ENCODE measurements at regions not wholly inside any gene's neighbourhood (a gene's known extent, or its start where the extent isn't known, plus 50 kb on each side); places are given as distances from the start of the nearest gene placed in this dataset.
"Not testable (repeated sequence)": the region's sequence is repeated elsewhere in the genome, so short reads cannot be mapped to it uniquely, and the experiment has no call there.

DNA sequence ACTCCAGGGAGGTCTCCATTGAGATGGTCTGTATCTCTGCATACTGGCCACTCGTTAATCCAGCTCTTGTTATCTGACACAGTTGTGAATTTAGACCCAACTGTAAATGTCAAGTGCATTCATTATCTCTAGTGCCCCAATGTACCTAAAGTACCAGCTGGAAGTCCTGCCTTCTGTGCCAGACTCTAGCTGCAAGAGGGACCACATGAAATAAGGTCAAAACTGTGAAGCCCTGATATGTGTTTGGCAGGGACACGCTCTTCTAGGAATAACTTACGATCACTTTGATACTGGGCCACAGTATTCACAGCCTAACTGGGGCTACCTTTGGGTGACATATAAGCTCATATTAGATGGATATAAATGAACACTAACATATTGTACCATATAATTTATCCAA, 268.5 kb downstream of the LRIG3 start:
- no peak for DNase-seq (ENCODE audit: low read depth in 2 of 2)

DNA sequence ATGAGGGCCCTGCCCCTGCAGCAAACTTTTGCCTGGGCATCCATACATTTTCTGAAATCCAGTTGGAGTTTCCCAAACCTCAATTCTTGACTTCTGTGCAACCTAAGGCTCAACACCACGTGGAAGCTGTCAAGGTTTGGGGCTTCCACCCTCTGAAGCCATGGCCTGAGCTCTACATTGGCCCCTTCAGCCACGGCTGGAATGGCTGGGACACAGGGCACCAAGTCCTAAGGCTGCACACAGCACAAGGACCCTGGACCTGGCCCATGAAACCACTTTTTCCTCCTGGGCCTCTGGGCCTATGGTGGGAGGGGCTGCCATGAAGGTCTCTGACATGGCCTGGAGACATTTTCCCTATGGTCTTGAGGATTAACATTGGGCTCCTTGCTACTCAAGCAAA, 266.3 kb downstream of the LRIG3 start:
- no peak for DNase-seq (ENCODE audit: low read depth in 2 of 2)

DNA sequence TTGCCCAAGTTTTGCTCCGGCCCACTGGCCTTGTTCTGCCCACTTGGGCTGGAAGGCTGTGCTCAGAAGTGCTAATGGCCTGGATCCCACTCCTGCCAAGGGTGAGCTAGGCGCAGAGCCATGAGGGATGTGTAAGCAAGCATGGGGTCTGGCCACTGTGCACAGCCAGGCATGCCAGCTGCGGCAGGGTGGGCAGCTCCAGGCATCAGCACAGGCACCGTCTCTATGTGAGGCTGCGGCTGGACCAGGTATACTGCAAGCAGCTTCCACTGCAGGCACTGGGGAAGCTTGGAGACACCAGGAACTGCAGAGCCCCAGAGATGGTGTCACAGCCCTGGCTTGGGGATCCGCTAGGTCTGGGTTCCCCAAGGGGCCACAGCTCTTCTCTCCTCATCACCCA, 264.9 kb downstream of the LRIG3 start:
- no peak for DNase-seq (ENCODE audit: low read depth in 2 of 2)

DNA sequence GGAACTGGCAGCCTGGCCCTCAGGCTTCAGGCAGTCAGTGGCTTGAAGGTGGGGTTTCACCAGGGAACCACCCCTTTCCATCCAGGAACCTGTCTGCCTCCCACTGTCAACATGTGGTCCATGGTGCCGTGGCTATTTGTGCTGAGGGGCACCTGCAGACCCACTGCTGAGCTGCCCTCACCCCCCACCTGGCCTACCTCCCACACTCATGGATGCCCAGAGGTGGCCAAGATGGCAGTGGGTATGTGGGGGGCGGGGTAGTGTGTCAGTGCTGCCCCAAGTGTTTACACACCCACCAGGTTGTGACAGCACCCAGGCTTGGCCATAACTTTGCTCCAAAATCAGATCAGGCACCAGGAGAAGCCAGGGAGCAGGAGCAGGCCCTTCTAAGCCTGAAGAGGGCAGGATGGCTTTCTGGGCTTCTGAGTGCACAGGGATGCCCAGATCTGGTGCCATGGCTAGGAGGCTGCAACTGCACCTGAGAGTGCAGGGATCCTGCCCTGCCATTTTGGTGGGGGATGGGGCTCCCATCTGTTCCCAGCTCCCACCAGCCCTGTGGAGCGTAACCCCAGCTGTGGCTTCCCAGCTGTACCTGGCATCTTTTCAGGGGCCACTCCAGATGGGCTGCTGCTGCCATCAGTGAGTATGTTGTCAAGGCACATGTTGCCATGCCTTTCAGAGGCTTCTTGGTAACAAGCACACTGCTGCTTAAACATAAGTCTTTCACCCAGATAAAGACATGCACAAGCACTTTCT, 263.9 kb downstream of the LRIG3 start:
- no peak for DNase-seq (ENCODE audit: low read depth in 2 of 2)

DNA sequence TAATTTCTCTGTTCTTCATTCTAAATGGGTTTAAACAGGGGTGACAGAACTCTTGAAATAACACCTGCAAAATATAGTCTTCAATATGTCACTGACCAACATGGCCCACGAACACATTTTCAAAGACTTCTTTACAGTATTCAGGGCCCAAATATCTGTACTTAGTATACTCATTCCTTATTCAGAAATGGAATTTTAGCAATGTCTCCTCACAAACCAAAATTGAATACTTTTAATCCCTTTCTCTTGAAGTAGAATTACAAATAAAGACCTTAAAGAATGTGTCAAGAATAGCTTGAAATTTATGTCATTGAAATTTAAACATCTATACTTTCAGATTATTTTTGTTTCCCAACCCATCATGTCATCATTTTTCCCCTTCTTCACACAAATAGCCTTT, 263.1 kb downstream of the LRIG3 start:
- DNase-seq (ENCODE audit: low read depth in 2 of 2), result no peak

DNA sequence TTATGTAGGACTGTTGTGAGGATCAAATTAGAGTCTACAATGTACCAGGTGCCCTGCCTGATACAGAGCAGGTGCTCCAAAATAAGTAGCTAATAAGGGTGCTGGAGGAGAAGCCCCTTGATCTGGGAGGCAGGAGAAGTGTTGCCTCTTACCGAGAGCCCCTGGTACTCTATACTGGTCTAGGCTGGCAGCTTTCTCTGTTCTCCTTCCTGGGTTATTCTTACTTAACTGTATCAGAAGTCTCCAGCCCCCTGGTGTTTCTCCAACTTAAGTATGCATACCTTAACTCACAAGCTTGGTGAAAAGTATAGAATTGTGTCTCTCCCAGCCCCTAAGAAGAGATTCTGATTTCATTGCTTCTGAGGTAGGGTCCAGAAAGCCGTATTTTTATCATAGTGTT, 254.9 kb downstream of the LRIG3 start:
- no peak for DNase-seq (ENCODE audit: low read depth in 2 of 2)

DNA sequence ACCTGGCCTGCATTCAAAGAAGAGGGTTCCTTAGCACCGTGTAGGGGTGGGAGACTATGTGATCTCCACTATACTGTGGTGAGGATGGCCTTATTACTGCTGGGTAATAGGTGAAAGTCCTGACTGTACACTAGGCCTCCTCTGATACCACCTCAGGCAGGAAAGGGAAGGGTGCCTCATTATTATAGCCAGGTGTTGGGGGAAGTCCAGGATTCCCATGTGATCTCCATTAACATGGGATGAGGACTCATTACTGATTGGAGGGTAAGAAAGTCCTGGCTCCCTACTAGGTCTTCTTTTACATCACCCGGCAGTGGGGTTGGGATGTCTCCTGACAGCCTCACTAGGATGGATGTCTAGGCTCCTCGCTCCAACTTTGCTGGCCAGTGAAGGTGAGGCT, 252.1 kb downstream of the LRIG3 start:
- DNase-seq (ENCODE audit: low read depth in 2 of 2), result no peak

DNA sequence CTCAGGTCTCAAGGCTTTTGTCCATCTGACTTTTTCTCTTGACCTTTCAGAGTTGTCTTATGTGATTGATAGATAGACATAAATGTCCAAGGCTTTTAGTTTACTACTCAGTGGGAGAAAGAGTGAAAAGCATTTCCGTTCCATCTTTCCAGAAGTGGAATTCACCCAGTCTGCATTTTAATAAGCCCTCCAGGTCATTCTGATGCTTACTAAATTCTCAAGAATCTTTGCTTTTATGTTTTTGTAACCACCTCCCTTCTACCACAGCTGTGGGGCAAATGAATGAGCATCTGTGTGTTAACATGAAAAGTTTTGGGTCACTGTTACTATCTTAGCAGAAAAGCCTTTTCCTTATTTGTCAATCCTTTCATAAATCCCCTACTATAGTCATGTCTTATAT, 251.4 kb downstream of the LRIG3 start:
- no peak for DNase-seq (ENCODE audit: low read depth in 2 of 2)

DNA sequence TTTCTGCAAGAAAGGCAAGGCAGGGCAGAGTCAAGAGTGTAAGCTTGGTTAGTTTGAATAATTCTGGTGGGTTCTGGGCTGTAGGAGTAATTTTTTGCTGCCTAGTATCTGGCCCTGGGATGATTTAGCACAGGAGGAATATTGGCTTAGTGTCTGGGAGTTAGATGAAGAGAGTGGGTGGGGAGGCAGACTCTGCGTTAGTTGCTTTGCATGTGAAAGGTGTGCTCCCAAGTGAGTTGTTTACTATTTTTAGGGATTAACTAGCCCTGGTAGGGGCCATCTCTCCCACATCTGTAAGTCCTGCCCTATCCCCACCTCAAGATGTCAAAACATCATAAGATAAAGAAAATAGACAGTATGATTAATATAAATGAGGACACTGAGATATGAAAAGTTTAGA, 249.7 kb downstream of the LRIG3 start:
- no peak for DNase-seq (ENCODE audit: low read depth in 2 of 2)

DNA sequence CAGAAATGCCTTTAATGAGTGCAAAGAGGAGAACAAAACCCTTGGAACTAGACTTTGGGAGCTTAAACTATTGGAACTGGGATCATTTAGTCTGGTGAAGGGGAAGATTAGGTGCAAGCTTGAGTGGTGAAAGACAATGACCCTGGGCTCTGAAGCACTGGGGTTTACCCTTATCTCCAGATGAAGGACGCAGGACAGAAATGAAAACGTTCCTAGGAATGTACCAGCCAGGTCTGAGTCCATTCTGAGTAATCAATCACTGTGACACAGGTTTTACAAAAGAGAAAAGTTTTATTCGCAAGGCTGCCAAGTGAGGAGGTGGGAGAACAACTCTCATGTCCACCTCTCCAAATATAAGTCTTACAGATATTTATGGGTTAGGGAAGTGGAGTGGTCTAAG, 249.1 kb downstream of the LRIG3 start:
- no peak for DNase-seq (ENCODE audit: low read depth in 2 of 2)

DNA sequence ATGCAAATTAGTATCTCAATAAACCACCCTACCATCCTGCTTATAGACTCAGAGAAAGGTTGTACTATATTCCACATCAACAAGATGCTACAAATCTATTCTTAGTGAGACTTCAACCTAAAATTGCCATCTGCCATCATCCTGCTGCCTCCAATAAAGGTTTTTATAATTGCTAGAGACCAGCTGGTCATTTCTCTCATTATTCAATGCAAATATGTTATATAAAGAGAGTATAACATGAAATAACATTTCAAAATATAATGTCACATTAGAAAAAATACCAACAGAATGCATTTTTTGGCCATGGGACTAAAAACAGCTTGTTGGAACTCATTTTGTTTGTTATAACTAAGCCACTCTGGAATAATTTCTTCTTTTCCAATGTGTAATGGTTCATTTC, 247.3 kb downstream of the LRIG3 start:
- DNase-seq (ENCODE audit: low read depth in 2 of 2), result no peak

DNA sequence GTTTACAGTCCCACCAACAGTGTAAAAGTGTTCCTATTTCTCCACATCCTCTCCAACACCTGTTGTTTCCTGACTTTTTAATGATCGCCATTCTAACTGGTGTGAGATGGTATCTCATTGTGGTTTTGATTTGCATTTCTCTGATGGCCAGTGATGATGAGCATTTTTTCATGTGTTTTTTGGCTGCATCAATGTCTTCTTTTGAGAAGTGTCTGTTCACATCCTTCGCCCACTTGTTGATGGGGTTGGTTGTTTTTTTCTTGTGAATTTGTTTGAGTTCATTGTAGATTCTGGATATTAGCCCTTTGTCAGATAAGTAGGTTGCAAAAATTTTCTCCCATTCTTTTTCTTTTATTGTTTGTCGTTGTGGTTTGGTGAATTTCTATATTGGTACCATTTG, 242.5 kb downstream of the LRIG3 start:
- not testable (repeated sequence) for DNase-seq (ENCODE audit: low read depth in 2 of 2)

DNA sequence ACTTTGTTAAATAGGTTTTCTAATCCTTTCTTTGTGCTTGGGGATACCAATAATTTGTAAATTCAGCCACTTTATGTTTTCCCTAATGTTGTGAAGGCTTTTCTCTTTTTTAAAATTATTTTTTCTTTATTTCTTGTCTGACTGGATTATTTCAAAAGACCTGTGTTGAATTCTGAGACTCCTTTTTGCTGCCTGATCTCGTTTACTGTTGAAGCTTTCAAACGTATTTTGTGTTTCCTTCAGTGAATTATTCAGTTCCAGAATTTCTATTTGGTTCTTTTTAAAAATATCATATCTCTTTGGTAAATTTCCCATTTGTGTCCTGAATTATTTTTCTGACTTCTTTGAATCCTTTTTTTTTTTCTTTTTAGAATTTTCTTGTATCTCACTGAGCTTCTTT, 241.6 kb downstream of the LRIG3 start:
- DNase-seq (ENCODE audit: low read depth in 2 of 2), result no peak

DNA sequence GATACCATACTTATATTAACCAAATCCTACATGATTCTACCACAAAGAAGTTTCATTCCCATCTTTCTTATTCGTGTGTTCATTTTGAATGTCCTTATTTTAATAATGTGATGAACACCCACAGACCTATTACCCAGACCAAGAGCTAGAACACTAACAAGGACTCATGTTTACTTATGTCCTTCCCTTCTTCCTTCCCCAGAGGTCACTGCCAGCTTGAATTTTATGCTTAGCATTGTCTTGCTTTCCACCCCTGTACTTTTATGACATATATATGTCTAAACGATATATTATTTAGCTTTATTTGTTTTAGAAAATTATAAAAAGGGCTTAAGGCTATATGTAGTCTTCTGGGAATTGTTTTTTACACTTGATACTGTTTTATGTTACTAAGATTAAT, 238.6 kb downstream of the LRIG3 start:
- DNase-seq (ENCODE audit: low read depth in 2 of 2), result no peak

DNA sequence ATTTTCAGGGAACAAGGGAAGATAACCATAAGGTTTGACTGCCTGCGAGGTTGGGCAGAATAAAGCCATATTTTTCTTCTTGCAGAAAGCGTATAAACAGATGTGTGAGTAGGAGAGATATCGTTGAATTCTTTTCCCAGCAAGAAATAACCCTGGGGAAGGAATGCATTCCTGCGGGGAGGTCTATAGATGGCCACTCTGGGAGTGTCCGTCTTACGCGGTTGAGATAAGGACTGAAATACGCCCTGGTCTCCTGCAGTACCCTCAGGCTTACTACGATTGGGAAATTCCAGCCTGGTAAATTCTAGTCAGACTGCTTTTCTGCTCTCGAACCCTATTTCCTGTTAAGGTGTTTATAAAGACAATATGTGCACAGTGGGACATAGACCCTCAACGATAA, 225.0 kb downstream of the LRIG3 start:
- DNase-seq (ENCODE audit: low read depth in 2 of 2), result no peak

DNA sequence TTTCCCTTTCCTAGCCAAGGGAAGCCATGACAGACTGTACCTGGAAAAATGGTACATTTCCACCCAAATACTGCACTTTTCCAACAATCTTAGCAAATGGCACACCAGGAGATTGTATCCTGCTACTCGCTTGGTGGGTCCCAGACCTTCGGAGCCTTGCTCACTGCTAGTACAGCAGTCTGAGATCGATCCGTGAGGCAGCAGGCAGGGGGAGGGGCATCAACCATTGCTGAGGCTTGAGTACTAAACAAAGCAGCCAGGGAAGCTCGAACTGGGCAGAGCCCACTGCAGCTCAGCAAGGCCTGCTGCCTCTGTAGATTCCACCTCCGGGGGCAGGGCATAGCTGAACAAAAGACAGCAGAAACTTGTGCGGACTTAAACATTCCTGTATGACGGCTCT, 218.8 kb downstream of the LRIG3 start:
- DNase-seq (ENCODE audit: low read depth in 2 of 2), result no peak

DNA sequence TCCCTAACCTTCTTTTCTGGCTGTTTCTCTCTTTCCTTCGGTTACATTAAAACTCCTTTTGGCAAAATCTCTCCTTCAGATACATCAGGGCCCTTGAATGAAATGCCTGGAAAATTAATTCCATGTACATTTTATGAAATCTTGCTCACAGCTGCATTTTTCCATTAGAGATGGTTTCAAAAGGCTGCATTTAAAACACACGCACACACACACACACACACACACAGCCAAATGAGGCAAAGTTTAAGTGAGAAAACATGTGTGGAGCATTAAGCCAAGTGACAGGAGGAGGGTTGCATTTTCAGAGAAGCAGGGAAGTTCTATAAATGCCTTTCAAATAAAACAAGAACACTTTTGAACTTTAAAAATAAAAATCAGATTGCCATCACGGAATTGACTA, 216.4 kb downstream of the LRIG3 start:
- no peak for DNase-seq (ENCODE audit: low read depth in 2 of 2)

DNA sequence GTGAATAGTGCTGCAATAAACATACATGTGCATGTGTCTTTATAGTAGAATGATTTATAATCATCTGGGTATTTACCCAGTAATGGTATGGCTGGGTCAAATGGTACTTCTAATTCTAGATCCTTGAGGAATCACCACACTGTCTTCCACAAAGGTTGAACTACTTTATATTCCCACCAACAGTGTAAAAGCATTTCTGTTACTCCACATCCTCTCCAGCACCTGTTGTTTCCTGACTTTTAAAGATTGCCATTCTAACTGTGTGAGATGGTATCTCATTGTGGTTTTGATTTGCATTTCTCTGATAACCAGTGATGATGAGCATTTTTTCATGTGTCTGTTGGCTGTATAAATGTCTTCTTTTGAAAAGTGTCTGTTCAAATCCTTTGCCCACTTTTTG, 215.5 kb downstream of the LRIG3 start:
- DNase-seq (ENCODE audit: low read depth in 2 of 2), result not testable (repeated sequence)

DNA sequence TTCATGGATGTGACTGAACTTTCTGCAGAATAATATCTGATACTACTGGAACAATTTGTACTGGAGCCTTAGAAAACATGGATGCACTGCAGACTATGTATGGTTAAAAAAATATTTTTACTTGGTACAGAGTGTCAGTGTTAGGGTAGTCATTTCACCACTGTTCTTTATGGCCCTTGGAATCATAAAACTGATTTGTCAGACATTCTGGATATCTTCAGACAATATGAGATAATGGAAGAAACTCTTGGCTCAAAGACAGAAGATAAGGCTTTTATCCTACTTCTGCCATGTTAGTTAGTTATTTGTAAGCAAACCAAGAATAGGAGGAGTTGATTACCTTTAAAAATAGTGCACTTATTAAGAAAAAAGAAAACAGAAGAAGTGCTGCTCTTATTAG, 209.4 kb downstream of the LRIG3 start:
- no peak for DNase-seq (ENCODE audit: low read depth in 2 of 2)

DNA sequence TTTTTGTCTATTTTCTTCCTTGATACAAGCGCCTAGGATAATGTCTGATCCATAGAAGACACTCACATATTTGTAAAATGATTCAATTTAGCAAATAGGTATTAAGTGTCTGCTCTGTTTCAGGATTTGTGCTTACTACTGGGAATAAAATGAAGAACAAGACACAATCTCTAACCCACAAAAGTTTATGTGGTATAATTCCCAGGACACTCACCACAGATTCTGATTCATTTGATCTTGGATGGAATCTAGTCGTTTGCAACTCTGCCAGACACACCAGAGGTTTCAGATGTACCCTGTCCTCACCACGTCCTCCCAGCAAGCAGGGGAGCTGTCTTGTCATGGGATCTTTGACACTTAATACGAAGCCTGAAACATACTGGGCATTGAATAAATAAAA, 208.3 kb downstream of the LRIG3 start:
- DNase-seq (ENCODE audit: low read depth in 2 of 2), result no peak

DNA sequence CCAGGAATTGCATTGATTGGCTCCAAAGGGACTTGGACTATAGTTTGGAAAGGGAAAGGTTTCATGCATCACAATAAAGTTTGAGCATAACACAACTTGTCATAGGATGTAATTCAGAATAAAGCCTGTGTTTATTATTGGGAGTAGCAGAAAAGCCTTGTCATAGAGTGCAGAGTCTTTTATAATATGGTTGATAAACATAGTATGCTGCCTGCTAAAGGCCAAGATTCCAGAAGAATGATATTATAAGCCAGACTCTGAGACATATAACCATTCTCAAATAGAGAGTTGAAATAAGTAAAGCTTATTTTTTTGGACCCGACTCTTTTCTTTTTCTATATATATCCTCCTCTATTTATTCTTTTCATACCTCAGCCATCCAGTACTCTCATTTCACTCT, 207.3 kb downstream of the LRIG3 start:
- no peak for DNase-seq (ENCODE audit: low read depth in 2 of 2)

DNA sequence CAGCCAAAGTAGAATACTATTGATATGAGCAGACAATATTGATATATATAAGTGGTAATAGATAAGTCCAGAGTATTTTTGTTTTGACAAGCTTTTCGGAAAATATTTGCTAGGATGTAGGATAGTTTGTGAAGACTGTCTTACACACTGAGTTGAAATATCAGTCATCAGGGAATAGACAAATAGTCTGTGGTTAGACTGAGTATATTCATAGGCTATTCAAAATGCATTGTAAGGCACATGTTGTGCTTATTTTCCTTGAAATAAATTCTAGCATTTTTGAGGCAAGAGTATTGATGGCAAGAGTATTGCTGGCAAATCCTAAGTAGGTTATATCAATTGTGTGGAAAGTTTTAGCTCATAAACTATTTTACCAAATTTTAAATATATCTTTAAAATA, 201.1 kb downstream of the LRIG3 start:
- DNase-seq (ENCODE audit: low read depth in 2 of 2), result no peak

DNA sequence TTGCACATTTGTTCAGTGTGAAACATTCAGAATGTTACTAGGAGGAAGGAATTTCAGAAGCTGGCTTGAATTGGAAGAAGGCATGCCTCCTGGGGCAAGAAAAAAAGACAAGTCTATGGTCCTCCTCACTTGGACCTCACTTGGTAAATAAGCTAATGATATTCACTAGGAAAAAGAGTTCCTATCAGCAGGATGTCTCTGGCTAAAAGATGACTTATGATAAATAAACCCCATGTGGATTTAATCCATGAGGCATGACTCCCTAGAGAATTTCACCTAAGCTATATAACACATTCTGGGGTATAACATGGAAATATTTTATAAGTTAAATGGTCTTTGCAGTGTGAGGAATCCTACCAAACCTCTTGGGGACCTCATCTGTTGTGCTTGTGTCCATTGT, 199.9 kb downstream of the LRIG3 start:
- no peak for DNase-seq (ENCODE audit: low read depth in 2 of 2)

DNA sequence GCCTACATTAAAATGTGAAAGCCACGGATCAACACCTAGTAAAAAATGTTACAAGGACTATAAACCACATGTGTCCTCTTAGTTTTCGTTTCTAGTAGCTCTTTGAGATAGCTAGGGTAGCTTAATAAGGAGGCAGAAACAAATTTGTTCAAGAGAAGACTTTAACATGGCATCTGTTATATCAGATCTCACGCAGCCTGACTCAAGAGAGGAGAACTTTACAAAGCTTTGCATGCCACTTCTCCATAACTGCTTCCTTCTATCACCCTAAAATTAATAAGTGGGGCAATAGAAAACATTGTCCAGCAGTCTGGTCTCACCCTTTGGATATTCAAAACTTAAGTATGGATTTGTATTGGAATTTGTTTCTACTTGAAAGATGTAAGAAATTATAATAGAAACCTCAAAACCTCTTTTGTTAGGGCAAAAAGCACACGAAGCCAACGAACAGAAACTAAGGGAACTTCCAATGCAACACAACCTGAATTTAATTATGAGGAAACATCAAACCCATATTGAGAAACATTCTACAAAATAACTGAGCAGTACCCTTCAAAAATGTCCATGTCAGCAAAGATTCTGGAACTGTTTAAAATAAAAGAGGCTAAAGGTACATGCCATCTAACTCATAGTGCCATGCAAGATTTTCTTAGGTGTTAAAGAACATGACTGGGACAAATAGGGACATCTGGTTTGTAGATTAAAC, 194.8 kb downstream of the LRIG3 start:
- DNase-seq (ENCODE audit: low read depth in 2 of 2), result no peak

Data from stimulated activated CD4-positive, alpha-beta T cell treated with anti-CD3 and anti-CD28 coated beads, Interleukin-4, amount 100 ng/mL, for 48 hours (primary cell).